AG10803 (cell line): ENCODE measurements at regions not wholly inside any gene's neighbourhood (a gene's known extent, or its start where the extent isn't known, plus 50 kb on each side); places are given as distances from the start of the nearest gene placed in this dataset.

Experiments used
- DNase-seq: peaks from one replicate; pipeline ENCODE4 v3.0.0; 2010; ENCODE audit warnings: low read depth
- H3K4me3 ChIP-seq: 2 replicates; pipeline ENCODE4 v1.5.1; 2011; ENCODE audit warnings: mild to moderate bottlenecking, low read length, control low read depth
- CTCF ChIP-seq: conservative IDR thresholded peaks from 2 replicates; pipeline ENCODE4 v1.5.1; 2011; ENCODE audit warnings: mild to moderate bottlenecking, low read length, control low read depth, inconsistent platforms

GRCh38 chr17:6187836-6188235 lies 117.7 kb downstream of the WSCD1 start:
- no peak for DNase-seq
- TF ChIP-seq CTCF = no peak

GRCh38 chr17:6186998-6187397 lies 116.8 kb downstream of the WSCD1 start:
- no peak overlapping the region for H3K4me3 ChIP-seq
- no peak for TF ChIP-seq CTCF
- DNase-seq = no peak

More at GRCh38 chr17:6187836-6188235, 117.7 kb downstream of the WSCD1 start:
- no peak overlapping the region for H3K4me3 ChIP-seq

- no peak for TF ChIP-seq CTCF
- no peak overlapping the region for H3K4me3 ChIP-seq
- DNase-seq = no peak
Observed at GRCh38 chr17:6184508-6184907, 114.3 kb downstream of the WSCD1 start.

GRCh38 chr17:6179017-6179416 lies 108.8 kb downstream of the WSCD1 start:
- no peak for TF ChIP-seq CTCF
- no peak for DNase-seq
- H3K4me3 ChIP-seq = no peak overlapping the region

- TF ChIP-seq CTCF = no peak
- no peak overlapping the region for H3K4me3 ChIP-seq
- no peak for DNase-seq
Observed at GRCh38 chr17:6177941-6178694, 107.9 kb downstream of the WSCD1 start.
